H9 (cell line): ENCODE measurements at regions not wholly inside any gene's neighbourhood (a gene's known extent, or its start where the extent isn't known, plus 50 kb on each side); places are given as distances from the start of the nearest gene placed in this dataset.

Experiments used
- DNase-seq: peaks from one replicate; pipeline ENCODE4 v3.0.0-alpha.2; 2017
- H2AFZ ChIP-seq: one replicate; pipeline ENCODE4 v1.6.1; 2013; ENCODE audit warnings: mild to moderate bottlenecking, low read length, control low read depth, moderate library complexity
- H2AK5ac ChIP-seq: 2 replicates; pipeline ENCODE4 v1.6.1; 2013; ENCODE audit warnings: low read length, control low read depth, mixed read lengths; ENCODE audit not compliant: insufficient read length
- H2BK120ac ChIP-seq: one replicate; pipeline ENCODE4 v1.6.1; 2013; ENCODE audit warnings: low read depth, mild to moderate bottlenecking, low read length, control low read depth, inconsistent platforms; ENCODE audit not compliant: poor library complexity, severe bottlenecking
- H2BK12ac ChIP-seq: 2 replicates; pipeline ENCODE4 v1.6.1; 2013; ENCODE audit warnings: low read length, control low read depth, mixed read lengths, low read depth; ENCODE audit not compliant: insufficient read length
- H2BK15ac ChIP-seq: 2 replicates; pipeline ENCODE4 v1.6.1; 2013; ENCODE audit warnings: low read depth, low read length, control low read depth
- H2BK20ac ChIP-seq: one replicate; pipeline ENCODE4 v1.6.1; 2013; ENCODE audit warnings: low read depth, mild to moderate bottlenecking, low read length, control low read depth, inconsistent platforms; ENCODE audit not compliant: poor library complexity, severe bottlenecking
- H2BK5ac ChIP-seq: 2 replicates; pipeline ENCODE4 v1.6.1; 2013; ENCODE audit warnings: low read length, control low read depth, mixed read lengths; ENCODE audit not compliant: insufficient read length
- H3K14ac ChIP-seq: 2 replicates; pipeline ENCODE4 v1.6.1; 2013; ENCODE audit warnings: low read length, control low read depth; ENCODE audit not compliant: insufficient read depth
- H3K18ac ChIP-seq: 2 replicates; pipeline ENCODE4 v1.6.1; 2013; ENCODE audit warnings: low read depth, mild to moderate bottlenecking, mixed read lengths, low read length, control low read depth; ENCODE audit not compliant: insufficient read length
- H3K23ac ChIP-seq: 2 replicates; pipeline ENCODE4 v1.6.1; 2013; ENCODE audit warnings: low read length, control low read depth, mixed read lengths, low read depth; ENCODE audit not compliant: insufficient read length
- H3K23me2 ChIP-seq: 2 replicates; pipeline ENCODE4 v1.6.1; 2013; ENCODE audit warnings: low read depth, mild to moderate bottlenecking, mixed read lengths, low read length, control low read depth; ENCODE audit not compliant: insufficient read length, poor library complexity, severe bottlenecking
- H3K27ac ChIP-seq: 2 replicates; pipeline ENCODE4 v1.5.1; 2013; ENCODE audit warnings: low read length, control low read depth, mixed read lengths, low read depth; ENCODE audit not compliant: insufficient read length
- H3K27me3 ChIP-seq: 2 replicates; pipeline ENCODE4 v1.6.1; 2013; ENCODE audit warnings: low read length, control low read depth, inconsistent platforms; ENCODE audit not compliant: insufficient read depth
- H3K4ac ChIP-seq: 2 replicates; pipeline ENCODE4 v1.6.1; 2013; ENCODE audit warnings: low read depth, mild to moderate bottlenecking, control low read depth, inconsistent platforms, low read length, moderate library complexity
- H3K4me1 ChIP-seq: 2 replicates; pipeline ENCODE4 v1.6.1; 2013; ENCODE audit warnings: low read length, control low read depth, inconsistent platforms; ENCODE audit not compliant: insufficient read depth
- H3K4me2 ChIP-seq: 2 replicates; pipeline ENCODE4 v1.6.1; 2013; ENCODE audit warnings: low read length, control low read depth, mixed read lengths; ENCODE audit not compliant: insufficient read length, insufficient read depth
- H3K56ac ChIP-seq: 2 replicates; pipeline ENCODE4 v1.6.1; 2013; ENCODE audit warnings: low read depth, mild to moderate bottlenecking, mixed read lengths, low read length, control low read depth; ENCODE audit not compliant: insufficient read length
- H3K79me1 ChIP-seq: 2 replicates; pipeline ENCODE4 v1.6.1; 2013; ENCODE audit warnings: low read depth, mild to moderate bottlenecking, moderate library complexity, low read length, control low read depth, inconsistent platforms; ENCODE audit not compliant: insufficient read depth, poor library complexity, severe bottlenecking
- H3K79me2 ChIP-seq: 2 replicates; pipeline ENCODE4 v1.6.1; 2013; ENCODE audit warnings: low read length, control low read depth, inconsistent platforms; ENCODE audit not compliant: insufficient read depth
- H3K9ac ChIP-seq: 2 replicates; pipeline ENCODE4 v1.6.1; 2013; ENCODE audit warnings: low read length, control low read depth, mixed read lengths; ENCODE audit not compliant: insufficient read length; ENCODE audit errors: extremely low read depth
- H3K9me3 ChIP-seq: one replicate; pipeline ENCODE4 v1.6.1; 2013; ENCODE audit warnings: low read depth, low read length, inconsistent platforms; ENCODE audit not compliant: control insufficient read depth
- H3T11ph ChIP-seq: one replicate; pipeline ENCODE4 v1.6.1; 2013; ENCODE audit warnings: mild to moderate bottlenecking, low read length, control low read depth, inconsistent platforms
- H4K20me1 ChIP-seq: one replicate; pipeline ENCODE4 v1.6.1; 2013; ENCODE audit not compliant: control insufficient read depth, insufficient read length, insufficient read depth
- H4K5ac ChIP-seq: 2 replicates; pipeline ENCODE4 v1.6.1; 2013; ENCODE audit warnings: low read depth, mild to moderate bottlenecking, mixed read lengths, low read length, control low read depth; ENCODE audit not compliant: insufficient read length
- H4K8ac ChIP-seq: replicated peaks from 2 replicates; pipeline ENCODE4 v1.6.1; 2013; ENCODE audit warnings: low read length, control low read depth, mixed read lengths, low read depth; ENCODE audit not compliant: insufficient read length
- H4K91ac ChIP-seq: 2 replicates; pipeline ENCODE4 v1.6.1; 2013; ENCODE audit warnings: low read depth, mild to moderate bottlenecking, moderate library complexity, mixed read lengths, low read length, control low read depth; ENCODE audit not compliant: insufficient read length
- H3K27ac Mint-ChIP-seq, 3 experiments: 2 replicates in 2 of 3; 3 replicates in 1 of 3; pipeline ENCODE4 v1.8.0; 2020 to 2021; ENCODE audit warnings: mixed read lengths in 3 of 3, mild to moderate bottlenecking in 1 of 3, moderate library complexity in 1 of 3
- H3K27me3 Mint-ChIP-seq: 2 replicates; pipeline ENCODE4 v1.8.0; 2021; ENCODE audit warnings: low read depth, mild to moderate bottlenecking, moderate library complexity, mixed read lengths
- H3K36me3 Mint-ChIP-seq, 3 experiments: 2 replicates in 2 of 3; 3 replicates in 1 of 3; pipeline ENCODE4 v1.8.0; 2020 to 2021; ENCODE audit warnings: low read depth in 3 of 3, mixed read lengths in 3 of 3; ENCODE audit not compliant: insufficient read depth in 1 of 3
- H3K4me1 Mint-ChIP-seq, 2 experiments: 2 replicates each; pipeline ENCODE4 v1.8.0; 2020; ENCODE audit warnings: mixed read lengths in 2 of 2
- H3K4me3 Mint-ChIP-seq, 2 experiments: 2 replicates in 1 of 2; 3 replicates in 1 of 2; pipeline ENCODE4 v1.8.0; 2020 to 2021; ENCODE audit warnings: mild to moderate bottlenecking in 2 of 2, mixed read lengths in 2 of 2, moderate library complexity in 1 of 2
- H3K9me3 Mint-ChIP-seq, 2 experiments: 2 replicates in 1 of 2; 3 replicates in 1 of 2; pipeline ENCODE4 v1.8.0; 2020; ENCODE audit warnings: mild to moderate bottlenecking in 2 of 2, mixed read lengths in 2 of 2, moderate library complexity in 1 of 2
- CTCF ChIP-seq: fragments of 200-600 bp; sonication (generic); conservative IDR thresholded peaks from 3 replicates; pipeline ENCODE4 v1.8.0; 2021; ENCODE audit warnings: antibody characterized with exemption, mild to moderate bottlenecking
- WGBS: extraction: QIAGEN DNeasy Blood & Tissue Kit; methylation state at CpG from one replicate; pipeline ENCODE4 v1.1.7; 2013; ENCODE audit warnings: missing lambda C conversion rate, low lambda C conversion rate, mixed read lengths; ENCODE audit not compliant: insufficient read length; ENCODE audit errors: extremely low coverage; 5-methylcytosine and 5-hydroxymethylcytosine counted together

- H3K4me1 Mint-ChIP-seq, result peaks cover 23 to 24% of the 10 kb centered on the region in 2 experiments
- no peak for TF ChIP-seq CTCF
Measured at GRCh38 chr3:192001218-192001617, 540.3 kb downstream of the PYDC2 start.

More at GRCh38 chr3:192001218-192001617, 540.3 kb downstream of the PYDC2 start:
- Histone ChIP-seq H2BK5ac (no peak overlapping the region), H4K91ac (no peak overlapping the region), H3K9me3 (no peaks in the 10 kb centered on the region), H3K56ac (no peak overlapping the region), H2BK20ac (no peak overlapping the region), H3T11ph (no peak overlapping the region), H3K4ac (no peak overlapping the region), H3K14ac (no peak overlapping the region), H3K79me2 (no peaks in the 10 kb centered on the region), H3K18ac (no peak overlapping the region), H2AFZ (no peak overlapping the region), H3K4me2 (no peak overlapping the region), H3K79me1 (no peaks in the 10 kb centered on the region), H2BK12ac (no peak overlapping the region), H3K27me3 (no peaks in the 10 kb centered on the region), H2BK120ac (no peak overlapping the region), H3K23ac (no peak overlapping the region), H4K20me1 (no peaks in the 10 kb centered on the region), H2AK5ac (no peak overlapping the region), H2BK15ac (no peak overlapping the region), H4K5ac (no peak overlapping the region), H4K8ac (no peak overlapping the region), H3K27ac (no peak overlapping the region), H3K23me2 (no peaks in the 10 kb centered on the region), H3K9ac (no peak overlapping the region), H3K4me1 (no peaks in the 10 kb centered on the region)
- peaks cover under 1 to 7% of the 10 kb centered on the region in 2 experiments; a peak in 3 of 5 replicates for H3K9me3 Mint-ChIP-seq
- WGBS, result no CpG with 5 or more reads among the region's 2 CpGs
- H3K4me3 Mint-ChIP-seq, result no peak overlapping the region
- H3K36me3 Mint-ChIP-seq, result peaks cover 1 to 6% (median 3%) of the 10 kb centered on the region in 3 experiments; a peak in 3 of 7 replicates
- DNase-seq, result no peak
- no peaks in the 10 kb centered on the region for H3K27me3 Mint-ChIP-seq
- no peak overlapping the region for H3K27ac Mint-ChIP-seq
